ENCODE measurements at regions not wholly inside any gene's neighbourhood (a gene's known extent, or its start where the extent isn't known, plus 50 kb on each side); places are given as distances from the start of the nearest gene placed in this dataset.

DNA sequence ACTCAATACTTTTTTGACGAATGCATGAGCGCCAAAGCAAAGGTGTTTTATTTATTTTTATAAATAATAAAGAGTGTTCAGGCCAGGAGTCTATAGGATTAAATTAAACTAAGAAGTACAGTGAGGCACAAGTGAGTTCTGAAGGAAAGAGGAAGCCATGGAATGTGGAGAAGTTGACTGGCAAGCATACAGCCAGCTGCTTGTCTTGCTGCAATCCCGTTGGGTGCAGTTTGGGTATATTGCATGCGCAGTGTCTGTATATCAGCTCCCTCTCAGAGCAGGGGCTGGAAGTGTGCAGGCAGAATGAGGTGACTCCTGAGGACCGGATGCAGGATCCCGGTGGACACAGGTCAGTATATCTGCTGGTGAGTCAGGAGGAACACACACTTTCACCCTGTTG is 315.6 kb downstream of the ZSWIM6 start:
- no peaks in the 10 kb centered on the region for H3K4me1 ChIP-seq
- in situ Hi-C loops (cut with MboI; ENCODE audit: low sequenced_read_pairs in 4 of 4): no loop called here

DNA sequence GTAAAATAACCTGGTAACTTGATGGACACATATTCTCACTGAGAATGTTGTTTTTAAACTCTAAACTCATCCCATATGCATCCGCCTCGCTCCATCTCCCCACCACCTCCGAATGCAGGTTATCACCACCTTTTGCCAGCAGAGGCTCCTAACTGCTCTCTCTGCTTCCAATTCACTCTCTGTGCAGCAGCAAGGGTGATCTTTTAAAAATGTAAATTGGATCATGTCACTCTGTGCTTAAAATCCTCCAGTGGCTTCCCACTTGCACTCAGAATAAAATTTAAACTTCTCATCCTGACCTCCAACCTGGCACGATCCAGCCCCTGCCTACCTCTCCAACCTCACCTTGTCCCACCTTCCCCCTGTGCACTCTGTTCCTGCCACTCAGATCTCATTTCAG is 317.2 kb downstream of the ZSWIM6 start:
- in situ Hi-C loops (cut with MboI; ENCODE audit: low sequenced_read_pairs in 4 of 4) (no loop called here), intact Hi-C loops (cut with DNase I; ENCODE audit: low total_unique reads) (no loop called here)
- Histone ChIP-seq H3K27ac (no peak overlapping the region), H3K36me3 (no peaks in the 10 kb centered on the region), H3K4me1 (no peaks in the 10 kb centered on the region), H3K4me3 (no peak overlapping the region), H3K27me3 (no peaks in the 10 kb centered on the region), H3K9me3 (no peaks in the 10 kb centered on the region)
- DNase-seq: no peak
- no peak for ATAC-seq
- no peak for TF ChIP-seq POLR2A (IDR thresholded peaks at IDR 0.05)
- TF ChIP-seq, protein P1, sequence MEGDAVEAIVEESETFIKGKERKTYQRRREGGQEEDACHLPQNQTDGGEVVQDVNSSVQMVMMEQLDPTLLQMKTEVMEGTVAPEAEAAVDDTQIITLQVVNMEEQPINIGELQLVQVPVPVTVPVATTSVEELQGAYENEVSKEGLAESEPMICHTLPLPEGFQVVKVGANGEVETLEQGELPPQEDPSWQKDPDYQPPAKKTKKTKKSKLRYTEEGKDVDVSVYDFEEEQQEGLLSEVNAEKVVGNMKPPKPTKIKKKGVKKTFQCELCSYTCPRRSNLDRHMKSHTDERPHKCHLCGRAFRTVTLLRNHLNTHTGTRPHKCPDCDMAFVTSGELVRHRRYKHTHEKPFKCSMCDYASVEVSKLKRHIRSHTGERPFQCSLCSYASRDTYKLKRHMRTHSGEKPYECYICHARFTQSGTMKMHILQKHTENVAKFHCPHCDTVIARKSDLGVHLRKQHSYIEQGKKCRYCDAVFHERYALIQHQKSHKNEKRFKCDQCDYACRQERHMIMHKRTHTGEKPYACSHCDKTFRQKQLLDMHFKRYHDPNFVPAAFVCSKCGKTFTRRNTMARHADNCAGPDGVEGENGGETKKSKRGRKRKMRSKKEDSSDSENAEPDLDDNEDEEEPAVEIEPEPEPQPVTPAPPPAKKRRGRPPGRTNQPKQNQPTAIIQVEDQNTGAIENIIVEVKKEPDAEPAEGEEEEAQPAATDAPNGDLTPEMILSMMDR (IDR thresholded peaks at IDR 0.05 in 4 of 5, conservative IDR thresholded peaks at IDR 0.05 in 1 of 5): no peak

More for the DNA sequence above, 315.6 kb downstream of the ZSWIM6 start:
- TF ChIP-seq, protein P1 (IDR thresholded peaks at IDR 0.05 in 4 of 5, conservative IDR thresholded peaks at IDR 0.05 in 1 of 5): no peak
- TF ChIP-seq POLR2A (IDR thresholded peaks at IDR 0.05): no peak
- Histone ChIP-seq H3K36me3 (no peaks in the 10 kb centered on the region), H3K4me3 (no peak overlapping the region), H3K27ac (no peak overlapping the region), H3K9me3 (no peaks in the 10 kb centered on the region), H3K27me3 (no peaks in the 10 kb centered on the region)
- intact Hi-C loops (cut with DNase I; ENCODE audit: low total_unique reads): no loop called here
- ATAC-seq (no peak), DNase-seq (no peak)

DNA sequence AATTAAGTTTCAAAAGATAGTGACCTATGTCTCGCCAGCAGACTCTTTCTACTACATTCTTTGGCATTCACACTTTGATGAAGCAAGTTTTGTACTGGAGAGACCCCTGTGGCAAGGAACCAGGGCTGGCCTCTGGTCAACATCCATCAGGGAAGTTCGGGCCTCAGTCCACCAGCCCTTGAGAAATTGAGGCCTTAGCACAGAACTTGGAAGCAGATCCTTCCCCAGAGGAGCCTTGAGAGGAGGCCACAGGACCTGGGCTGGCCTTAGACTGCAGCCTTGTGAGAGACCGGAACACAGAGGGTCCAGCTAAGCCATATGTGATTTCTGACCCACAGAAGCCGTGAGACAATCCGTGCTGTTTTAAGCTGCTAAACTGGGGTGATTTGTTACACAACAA is 317.9 kb downstream of the ZSWIM6 start:
- H3K4me3 ChIP-seq: no peak overlapping the region
- no peaks in the 10 kb centered on the region for H3K36me3 ChIP-seq
- no peak for DNase-seq
- in situ Hi-C loops (cut with MboI; ENCODE audit: low sequenced_read_pairs in 4 of 4) (loop anchor here in 1 of 4 donors (25.0 kb wide), 1 partner anchor 688 kb away; no protein-coding TSS in a partner anchor), intact Hi-C loops (cut with DNase I; ENCODE audit: low total_unique reads) (loop anchor here (10.0 kb wide), 2 partner anchors 245 to 345 kb away; no protein-coding TSS in a partner anchor)
- no peak for ATAC-seq
- no peaks in the 10 kb centered on the region for H3K4me1 ChIP-seq
- H3K27ac ChIP-seq: no peak overlapping the region
- H3K27me3 ChIP-seq: no peaks in the 10 kb centered on the region
- no peaks in the 10 kb centered on the region for H3K9me3 ChIP-seq
- TF ChIP-seq, protein P1 (IDR thresholded peaks at IDR 0.05 in 4 of 5, conservative IDR thresholded peaks at IDR 0.05 in 1 of 5): no peak
- TF ChIP-seq POLR2A (IDR thresholded peaks at IDR 0.05): no peak

DNA sequence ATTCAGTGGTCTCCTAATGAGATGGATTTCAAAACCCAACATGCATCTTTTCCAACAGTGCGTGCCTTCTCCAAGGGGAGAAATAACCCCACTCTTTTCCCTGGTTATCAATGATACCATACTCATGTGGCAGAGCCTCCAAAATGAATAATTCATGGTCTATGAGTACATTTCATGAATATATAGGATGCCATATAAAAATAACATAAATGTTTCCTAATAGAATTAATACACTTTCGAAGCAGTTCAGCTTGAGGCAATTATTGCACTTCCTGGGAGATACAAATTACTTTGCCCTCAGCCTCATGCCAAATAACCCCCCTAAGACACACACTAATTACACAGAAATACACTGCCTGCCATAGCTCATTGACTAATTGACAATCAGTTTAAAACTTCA is 318.6 kb downstream of the ZSWIM6 start:
- in situ Hi-C loops (cut with MboI; ENCODE audit: low sequenced_read_pairs in 4 of 4) (loop anchor here in 1 of 4 donors (25.0 kb wide), 1 partner anchor 688 kb away; no protein-coding TSS in a partner anchor), intact Hi-C loops (cut with DNase I; ENCODE audit: low total_unique reads) (loop anchor here (10.0 kb wide), 2 partner anchors 246 to 346 kb away; no protein-coding TSS in a partner anchor)
- no peak for TF ChIP-seq POLR2A (IDR thresholded peaks at IDR 0.05)
- TF ChIP-seq, protein P1 (IDR thresholded peaks at IDR 0.05 in 4 of 5, conservative IDR thresholded peaks at IDR 0.05 in 1 of 5): no peak

DNA sequence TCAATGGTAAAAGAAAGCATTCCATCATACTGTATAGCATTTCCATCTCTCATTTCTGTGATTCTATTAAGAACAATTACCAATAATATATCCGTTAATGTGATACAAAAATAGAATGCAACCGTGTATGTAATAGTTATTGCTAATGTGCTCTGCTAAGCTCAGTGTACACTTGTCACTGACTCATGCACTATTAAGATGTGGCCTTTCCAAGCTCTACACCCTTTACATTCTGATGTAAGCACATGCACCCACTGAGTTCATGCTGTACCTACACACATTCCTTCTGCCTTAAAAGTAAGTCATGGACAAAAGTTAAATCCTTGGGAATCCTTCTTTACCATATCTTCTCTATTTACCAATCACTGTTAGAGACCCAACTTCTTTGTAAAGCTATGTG is 319.1 kb downstream of the ZSWIM6 start:
- H3K9me3 ChIP-seq: no peaks in the 10 kb centered on the region
- no peaks in the 10 kb centered on the region for H3K4me1 ChIP-seq
- TF ChIP-seq POLR2A (IDR thresholded peaks at IDR 0.05): no peak
- TF ChIP-seq, protein P1 (IDR thresholded peaks at IDR 0.05 in 4 of 5, conservative IDR thresholded peaks at IDR 0.05 in 1 of 5): no peak
- in situ Hi-C loops (cut with MboI; ENCODE audit: low sequenced_read_pairs in 4 of 4) (loop anchor here in 1 of 4 donors (25.0 kb wide), 1 partner anchor 689 kb away; no protein-coding TSS in a partner anchor), intact Hi-C loops (cut with DNase I; ENCODE audit: low total_unique reads) (loop anchor here (10.0 kb wide), 2 partner anchors 246 to 346 kb away; no protein-coding TSS in a partner anchor)
- DNase-seq: no peak
- no peak overlapping the region for H3K27ac ChIP-seq
- H3K27me3 ChIP-seq: no peaks in the 10 kb centered on the region
- H3K4me3 ChIP-seq: no peak overlapping the region
- no peak for ATAC-seq
- no peaks in the 10 kb centered on the region for H3K36me3 ChIP-seq

More for the DNA sequence above, 318.6 kb downstream of the ZSWIM6 start:
- H3K4me1 ChIP-seq: no peaks in the 10 kb centered on the region
- no peaks in the 10 kb centered on the region for H3K27me3 ChIP-seq
- no peak overlapping the region for H3K4me3 ChIP-seq
- H3K27ac ChIP-seq: no peak overlapping the region
- H3K36me3 ChIP-seq: no peaks in the 10 kb centered on the region
- ATAC-seq (no peak), DNase-seq (no peak)
- no peaks in the 10 kb centered on the region for H3K9me3 ChIP-seq

All from gastrocnemius medialis (tissue), 4 donors.